Choroid plexus epithelial cell (primary cell): ENCODE measurements at regions not wholly inside any gene's neighbourhood (a gene's known extent, or its start where the extent isn't known, plus 50 kb on each side); places are given as distances from the start of the nearest gene placed in this dataset.

Source experiments
- DNase-seq: peaks from one replicate; pipeline ENCODE4 v3.0.0-alpha.2; 2010; ENCODE audit warnings: low read depth
- H3K4me3 ChIP-seq: 2 replicates; pipeline ENCODE4 v1.5.1; 2011; ENCODE audit warnings: low read depth, mild to moderate bottlenecking, control low read depth, low read length, moderate library complexity
- CTCF ChIP-seq: conservative IDR thresholded peaks from 2 replicates; pipeline ENCODE4 v1.5.1; 2011; ENCODE audit warnings: low read depth, mild to moderate bottlenecking, control low read depth, inconsistent platforms, low read length, moderate library complexity

- no peak for DNase-seq
- no peak overlapping the region for H3K4me3 ChIP-seq
- TF ChIP-seq CTCF: no peak
These were observed 146.5 kb downstream of the ANKRD50 start for GRCh38 chr4:124566030-124566429.

- TF ChIP-seq CTCF: no peak
- DNase-seq: no peak
- no peak overlapping the region for H3K4me3 ChIP-seq
These were observed 139.5 kb downstream of the ANKRD50 start for GRCh38 chr4:124573056-124573455.

GRCh38 chr4:124579896-124580295 lies 132.6 kb downstream of the ANKRD50 start:
- TF ChIP-seq CTCF: no peak
- DNase-seq: no peak
- no peak overlapping the region for H3K4me3 ChIP-seq

- TF ChIP-seq CTCF: no peak
- DNase-seq: no peak
- no peak overlapping the region for H3K4me3 ChIP-seq
These were observed 128.7 kb downstream of the ANKRD50 start for GRCh38 chr4:124583797-124584196.

- no peak for DNase-seq
- no peak overlapping the region for H3K4me3 ChIP-seq
- no peak for TF ChIP-seq CTCF
These were observed 122.7 kb downstream of the ANKRD50 start for GRCh38 chr4:124589786-124590185.

GRCh38 chr4:124590480-124590879 lies 122.1 kb downstream of the ANKRD50 start:
- H3K4me3 ChIP-seq: no peak overlapping the region
- no peak for DNase-seq
- no peak for TF ChIP-seq CTCF

- no peak for DNase-seq
- no peak for TF ChIP-seq CTCF
- H3K4me3 ChIP-seq: no peak overlapping the region
These were observed 120.9 kb downstream of the ANKRD50 start for GRCh38 chr4:124591637-124592036.
